GM12874 (cell line): ENCODE measurements at regions not wholly inside any gene's neighbourhood (a gene's known extent, or its start where the extent isn't known, plus 50 kb on each side); places are given as distances from the start of the nearest gene placed in this dataset.

Experiments
- CTCF ChIP-seq: IDR thresholded peaks from 2 replicates; pipeline ENCODE4 v1.5.1; 2011; ENCODE audit warnings: low read depth, mild to moderate bottlenecking, control low read depth, low read length, moderate library complexity; ENCODE audit not compliant: insufficient read depth

GRCh38 chr6:82786248-82786647, 279.4 kb downstream of the UBE3D start:
- no peak for TF ChIP-seq CTCF

GRCh38 chr6:82795940-82796339, 269.7 kb downstream of the UBE3D start:
- TF ChIP-seq CTCF, result no peak

GRCh38 chr6:82801083-82801482, 264.6 kb downstream of the UBE3D start:
- no peak for TF ChIP-seq CTCF

- no peak for TF ChIP-seq CTCF
These were observed 246.9 kb downstream of the UBE3D start for GRCh38 chr6:82818727-82819126.

GRCh38 chr6:82823361-82823760, 242.3 kb downstream of the UBE3D start:
- TF ChIP-seq CTCF, result no peak

GRCh38 chr6:82832811-82833210, 232.8 kb downstream of the UBE3D start:
- TF ChIP-seq CTCF, result no peak

GRCh38 chr6:82833481-82833880, 232.2 kb downstream of the UBE3D start:
- no peak for TF ChIP-seq CTCF

GRCh38 chr6:82836022-82836575, 229.5 kb downstream of the UBE3D start:
- no peak for TF ChIP-seq CTCF
